ENCODE measurements at regions not wholly inside any gene's neighbourhood (a gene's known extent, or its start where the extent isn't known, plus 50 kb on each side); places are given as distances from the start of the nearest gene placed in this dataset.
A peak's percentile ranks its signal among the peaks of the same experiment; 100 is the strongest.
"Not testable (repeated sequence)": the region's sequence is repeated elsewhere in the genome, so short reads cannot be mapped to it uniquely, and the experiment has no call there.

- H3K4me3 Mint-ChIP-seq = no peak overlapping the region
- H3K9me3 Mint-ChIP-seq = peaks cover 9% of the 10 kb centered on the region
- H3K27me3 Mint-ChIP-seq = peaks cover 43% of the 10 kb centered on the region
- no peaks in the 10 kb centered on the region for H3K36me3 Mint-ChIP-seq
- ATAC-seq = no peak
- peaks cover 22% of the 10 kb centered on the region for H3K4me1 Mint-ChIP-seq
- no peak overlapping the region for H3K27ac Mint-ChIP-seq
Measured at GRCh38 chr7:92888-93672, 99.3 kb upstream of the FAM20C start.

- Mint-ChIP-seq H3K36me3 (peaks cover 1% of the 10 kb centered on the region), H3K4me1 (peaks cover 16% of the 10 kb centered on the region), H3K27me3 (peaks cover 45% of the 10 kb centered on the region), H3K27ac (no peak overlapping the region), H3K4me3 (no peak overlapping the region), H3K9me3 (peaks cover 12% of the 10 kb centered on the region)
- ATAC-seq = no peak
Measured at GRCh38 chr7:94251-94801, 98.0 kb upstream of the FAM20C start.

GRCh38 chr7:95180-95862, 97.0 kb upstream of the FAM20C start:
- Mint-ChIP-seq H3K27ac (no peak overlapping the region), H3K4me3 (no peak overlapping the region), H3K9me3 (peaks cover 19% of the 10 kb centered on the region), H3K4me1 (peaks cover 6% of the 10 kb centered on the region), H3K36me3 (peaks cover 6% of the 10 kb centered on the region), H3K27me3 (peaks cover 55% of the 10 kb centered on the region)
- ATAC-seq = no peak

- no peak overlapping the region for H3K27ac Mint-ChIP-seq
- H3K27me3 Mint-ChIP-seq = peaks cover 57% of the 10 kb centered on the region
- peaks cover under 1% of the 10 kb centered on the region for H3K4me1 Mint-ChIP-seq
- peaks cover 19% of the 10 kb centered on the region for H3K9me3 Mint-ChIP-seq
- H3K4me3 Mint-ChIP-seq = no peak overlapping the region
- H3K36me3 Mint-ChIP-seq = peaks cover 6% of the 10 kb centered on the region
- no peak for ATAC-seq
Measured at GRCh38 chr7:95863-96260, 96.5 kb upstream of the FAM20C start.

GRCh38 chr7:96861-97260, 95.5 kb upstream of the FAM20C start:
- H3K9me3 Mint-ChIP-seq = peaks cover 19% of the 10 kb centered on the region
- ATAC-seq = no peak
- H3K4me1 Mint-ChIP-seq = peaks cover 1% of the 10 kb centered on the region
- H3K27me3 Mint-ChIP-seq = peaks cover 57% of the 10 kb centered on the region
- H3K4me3 Mint-ChIP-seq = no peak overlapping the region
- H3K36me3 Mint-ChIP-seq = peaks cover 6% of the 10 kb centered on the region
- no peak overlapping the region for H3K27ac Mint-ChIP-seq

- Mint-ChIP-seq H3K4me1 (peaks cover 6% of the 10 kb centered on the region), H3K27me3 (peaks cover 54% of the 10 kb centered on the region), H3K36me3 (peaks cover 6% of the 10 kb centered on the region), H3K9me3 (peaks cover 19% of the 10 kb centered on the region), H3K27ac (no peak overlapping the region), H3K4me3 (no peak overlapping the region)
- no peak for ATAC-seq
Measured at GRCh38 chr7:97310-97841, 95.0 kb upstream of the FAM20C start.

- Mint-ChIP-seq H3K9me3 (peaks cover 23% of the 10 kb centered on the region), H3K4me3 (no peak overlapping the region), H3K36me3 (peaks cover 6% of the 10 kb centered on the region), H3K27me3 (peaks cover 24% of the 10 kb centered on the region), H3K4me1 (peaks cover 13% of the 10 kb centered on the region), H3K27ac (no peak overlapping the region)
- no peak for ATAC-seq
Measured at GRCh38 chr7:101146-102046, 91.0 kb upstream of the FAM20C start.

- Mint-ChIP-seq H3K36me3 (peaks cover 6% of the 10 kb centered on the region), H3K9me3 (peaks cover 19% of the 10 kb centered on the region), H3K27ac (peak overlapping the region; percentile 69), H3K4me3 (no peak overlapping the region), H3K27me3 (peaks cover 24% of the 10 kb centered on the region), H3K4me1 (peaks cover 13% of the 10 kb centered on the region)
- ATAC-seq = no peak
Measured at GRCh38 chr7:102047-102711, 90.2 kb upstream of the FAM20C start.

- Mint-ChIP-seq H3K4me3 (no peak overlapping the region), H3K27me3 (peaks cover 24% of the 10 kb centered on the region), H3K36me3 (peaks cover 6% of the 10 kb centered on the region), H3K27ac (peak overlapping the region; percentile 69), H3K9me3 (peaks cover 15% of the 10 kb centered on the region), H3K4me1 (peaks cover 13% of the 10 kb centered on the region)
- no peak for ATAC-seq
Measured at GRCh38 chr7:102721-103120, 89.7 kb upstream of the FAM20C start.

GRCh38 chr7:103981-104380, 88.4 kb upstream of the FAM20C start:
- H3K27ac Mint-ChIP-seq, H3K4me3 Mint-ChIP-seq, H3K36me3 Mint-ChIP-seq, ATAC-seq: not testable (repeated sequence)
- peaks cover 13% of the 10 kb centered on the region for H3K4me1 Mint-ChIP-seq
- peaks cover 15% of the 10 kb centered on the region for H3K9me3 Mint-ChIP-seq
- H3K27me3 Mint-ChIP-seq = peaks cover 24% of the 10 kb centered on the region

- ATAC-seq = no peak
- no peak overlapping the region for H3K4me3 Mint-ChIP-seq
- H3K4me1 Mint-ChIP-seq = peaks cover 13% of the 10 kb centered on the region
- H3K27me3 Mint-ChIP-seq = peaks cover 15% of the 10 kb centered on the region
- H3K36me3 Mint-ChIP-seq = no peaks in the 10 kb centered on the region
- H3K9me3 Mint-ChIP-seq = peaks cover 10% of the 10 kb centered on the region
- H3K27ac Mint-ChIP-seq = no peak overlapping the region
Measured at GRCh38 chr7:105002-105401, 87.4 kb upstream of the FAM20C start.

- H3K36me3 Mint-ChIP-seq = no peaks in the 10 kb centered on the region
- ATAC-seq = no peak
- H3K27ac Mint-ChIP-seq = no peak overlapping the region
- peaks cover 13% of the 10 kb centered on the region for H3K4me1 Mint-ChIP-seq
- H3K27me3 Mint-ChIP-seq = peaks cover 19% of the 10 kb centered on the region
- no peak overlapping the region for H3K4me3 Mint-ChIP-seq
- peaks cover 14% of the 10 kb centered on the region for H3K9me3 Mint-ChIP-seq
Measured at GRCh38 chr7:106356-106755, 86.0 kb upstream of the FAM20C start.

- Mint-ChIP-seq H3K4me1 (peaks cover 8% of the 10 kb centered on the region), H3K4me3 (no peak overlapping the region), H3K36me3 (no peaks in the 10 kb centered on the region), H3K27me3 (peaks cover 21% of the 10 kb centered on the region), H3K9me3 (peaks cover 15% of the 10 kb centered on the region), H3K27ac (no peak overlapping the region)
- ATAC-seq = no peak
Measured at GRCh38 chr7:107233-107632, 85.1 kb upstream of the FAM20C start.

- no peak overlapping the region for H3K27ac Mint-ChIP-seq
- H3K27me3 Mint-ChIP-seq = peaks cover 26% of the 10 kb centered on the region
- ATAC-seq = no peak
- H3K36me3 Mint-ChIP-seq = peaks cover 2% of the 10 kb centered on the region
- H3K4me3 Mint-ChIP-seq = no peak overlapping the region
- H3K9me3 Mint-ChIP-seq = peaks cover 14% of the 10 kb centered on the region
- peaks cover under 1% of the 10 kb centered on the region for H3K4me1 Mint-ChIP-seq
Measured at GRCh38 chr7:107907-108306, 84.5 kb upstream of the FAM20C start.
